Left renal pelvis (tissue), 4 donors: ENCODE measurements at regions not wholly inside any gene's neighbourhood (a gene's known extent, or its start where the extent isn't known, plus 50 kb on each side); places are given as distances from the start of the nearest gene placed in this dataset.

Experiments
- DNase-seq, 4 donors: peaks; one replicate each; pipeline ENCODE4 v3.0.0-alpha.2; 2013; ENCODE audit warnings: low read depth in 4 of 4, low spot score in 3 of 4

GRCh38 chr1:208818770-208819445 is 574.7 kb upstream of the PLXNA2 start:
- no peak for DNase-seq

GRCh38 chr1:208820580-208821212 is 576.5 kb upstream of the PLXNA2 start:
- no peak for DNase-seq

- DNase-seq = no peak
Observed at GRCh38 chr1:208821939-208822338, 577.8 kb upstream of the PLXNA2 start.

- no peak for DNase-seq
Observed at GRCh38 chr1:208825300-208825699, 581.1 kb upstream of the PLXNA2 start.

GRCh38 chr1:208829595-208829994 is 585.4 kb upstream of the PLXNA2 start:
- DNase-seq = no peak

- DNase-seq = peak; percentile 42 to 64 (median 50)
Observed at GRCh38 chr1:208834381-208835096, 590.4 kb upstream of the PLXNA2 start.

- peak; percentile 5 to 36 (median 26) for DNase-seq
Observed at GRCh38 chr1:208835097-208835463, 590.9 kb upstream of the PLXNA2 start.

- no peak for DNase-seq
Observed at GRCh38 chr1:208835781-208836180, 591.6 kb upstream of the PLXNA2 start.

GRCh38 chr1:208837242-208837641 is 593.1 kb upstream of the PLXNA2 start:
- no peak for DNase-seq

GRCh38 chr1:208841436-208841835 is 597.3 kb upstream of the PLXNA2 start:
- no peak for DNase-seq

GRCh38 chr1:208842451-208842850 is 598.3 kb upstream of the PLXNA2 start:
- DNase-seq = no peak

GRCh38 chr1:208844158-208844557 is 600.0 kb upstream of the PLXNA2 start:
- no peak for DNase-seq

- no peak for DNase-seq
Observed at GRCh38 chr1:208848854-208849253, 604.7 kb upstream of the PLXNA2 start.

GRCh38 chr1:208850442-208850841 is 606.3 kb upstream of the PLXNA2 start:
- DNase-seq = no peak

- DNase-seq = no peak
Observed at GRCh38 chr1:208851366-208851765, 607.2 kb upstream of the PLXNA2 start.

- no peak for DNase-seq
Observed at GRCh38 chr1:208852911-208853310, 608.7 kb upstream of the PLXNA2 start.

- DNase-seq = no peak
Observed at GRCh38 chr1:208855403-208855802, 611.2 kb upstream of the PLXNA2 start.

- DNase-seq = no peak
Observed at GRCh38 chr1:208857465-208857864, 613.3 kb upstream of the PLXNA2 start.

GRCh38 chr1:208858738-208859137 is 614.6 kb upstream of the PLXNA2 start:
- no peak for DNase-seq

GRCh38 chr1:208864366-208864965 is 620.3 kb upstream of the PLXNA2 start:
- DNase-seq = no peak

- DNase-seq = no peak
Observed at GRCh38 chr1:208866386-208866955, 622.3 kb upstream of the PLXNA2 start.
